GM18873 (cell line): ENCODE measurements at regions not wholly inside any gene's neighbourhood (a gene's known extent, or its start where the extent isn't known, plus 50 kb on each side); places are given as distances from the start of the nearest gene placed in this dataset.

Experiments used
- ATAC-seq: cut with Tn5 transposase; IDR thresholded peaks from one replicate; pipeline ENCODE4 v1.9.1; 2021; ENCODE audit warnings: mild to moderate bottlenecking, moderate library complexity, moderate number of reproducible peaks; ENCODE audit not compliant: unreplicated experiment, low FRiP score

GRCh38 chr1:199851439-199852140 is 175.9 kb upstream of the NR5A2 start:
- ATAC-seq, result no peak

- no peak for ATAC-seq
Measured at GRCh38 chr1:199854686-199855321, 172.7 kb upstream of the NR5A2 start.

GRCh38 chr1:199855580-199855979 is 171.9 kb upstream of the NR5A2 start:
- ATAC-seq, result no peak

GRCh38 chr1:199856216-199856780 is 171.2 kb upstream of the NR5A2 start:
- ATAC-seq, result no peak

DNA sequence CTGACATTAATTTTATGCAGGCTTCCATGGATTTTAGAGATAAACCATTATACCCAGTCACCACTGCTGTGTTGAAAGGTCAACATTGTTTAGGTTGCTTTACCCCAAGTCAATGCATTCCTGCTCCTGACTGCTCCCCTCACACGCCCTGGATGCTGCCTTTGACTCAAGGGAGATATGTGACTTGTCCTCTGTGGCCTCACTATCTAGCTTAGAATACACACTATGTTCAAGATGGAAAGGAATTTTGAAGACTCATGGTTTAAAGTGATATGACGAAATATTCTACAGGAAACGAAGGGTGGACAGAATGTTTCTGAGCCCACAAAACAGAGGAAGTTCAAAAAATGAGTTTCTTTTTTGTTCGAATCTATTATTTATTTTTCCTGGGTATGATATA is 170.4 kb upstream of the NR5A2 start:
- no peak for ATAC-seq

DNA sequence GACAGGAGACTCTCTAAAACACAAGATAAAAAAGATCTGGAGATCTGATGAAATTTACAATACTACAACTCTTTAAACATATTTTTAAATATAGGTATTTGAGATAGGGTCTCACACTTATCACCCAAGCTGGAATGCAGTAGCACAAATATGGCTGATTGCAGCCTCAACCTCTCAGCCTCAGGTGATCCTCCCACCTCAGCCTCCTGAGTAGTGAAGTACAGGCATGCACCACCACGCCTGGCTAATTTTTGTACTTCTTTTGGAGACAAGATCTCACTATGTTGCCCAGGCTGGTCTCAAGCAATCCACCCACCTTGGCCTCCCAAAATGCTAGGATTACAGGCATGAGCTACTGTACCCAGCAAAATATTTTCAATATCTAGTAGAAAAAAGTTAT is 170.0 kb upstream of the NR5A2 start:
- ATAC-seq, result no peak

- ATAC-seq, result no peak
Measured at GRCh38 chr1:199858171-199858570, 169.3 kb upstream of the NR5A2 start.

DNA sequence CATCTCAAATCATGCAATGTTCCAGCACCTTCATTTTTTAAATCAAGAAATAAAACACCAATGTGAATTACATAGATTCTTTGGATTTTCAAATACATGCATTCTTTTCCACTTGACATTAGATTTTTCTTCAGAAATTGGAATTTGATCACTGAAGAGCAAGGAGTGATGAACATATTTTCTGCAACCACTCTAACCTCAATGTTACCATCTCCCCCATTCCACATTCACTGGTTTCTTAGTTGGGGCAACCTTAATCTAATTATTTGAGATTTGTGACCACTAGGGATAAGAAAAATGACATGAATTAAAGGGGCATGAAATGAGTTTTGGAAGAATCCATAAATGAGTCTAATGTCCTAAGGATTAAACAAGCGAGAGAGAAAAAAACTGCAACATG is 168.7 kb upstream of the NR5A2 start:
- ATAC-seq, result no peak

GRCh38 chr1:199859491-199859933 is 168.0 kb upstream of the NR5A2 start:
- no peak for ATAC-seq

- ATAC-seq, result no peak
Measured at GRCh38 chr1:199861020-199861795, 166.3 kb upstream of the NR5A2 start.

- no peak for ATAC-seq
Measured at GRCh38 chr1:199862047-199862446, 165.5 kb upstream of the NR5A2 start.

GRCh38 chr1:199866210-199866617 is 161.3 kb upstream of the NR5A2 start:
- ATAC-seq, result no peak

DNA sequence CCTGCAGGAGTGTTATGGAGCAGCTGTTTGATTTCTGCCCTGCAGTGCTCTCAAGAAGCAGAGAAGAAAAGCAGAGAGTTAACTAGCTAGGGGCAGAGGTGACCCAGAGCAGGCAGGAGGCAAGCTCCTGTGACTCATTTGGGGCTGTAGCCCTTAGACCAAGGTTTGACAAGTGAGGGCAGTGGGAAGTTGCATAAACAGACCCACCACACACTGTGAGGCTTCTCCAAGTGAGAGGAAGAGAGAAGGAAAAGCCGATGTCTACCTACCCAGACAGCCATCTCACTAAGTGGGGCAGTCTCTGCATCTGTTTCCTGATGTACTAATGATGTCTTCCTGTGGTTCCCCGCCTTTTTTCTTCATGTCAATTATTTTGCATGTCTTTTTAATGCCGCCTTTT is 159.9 kb upstream of the NR5A2 start:
- no peak for ATAC-seq

DNA sequence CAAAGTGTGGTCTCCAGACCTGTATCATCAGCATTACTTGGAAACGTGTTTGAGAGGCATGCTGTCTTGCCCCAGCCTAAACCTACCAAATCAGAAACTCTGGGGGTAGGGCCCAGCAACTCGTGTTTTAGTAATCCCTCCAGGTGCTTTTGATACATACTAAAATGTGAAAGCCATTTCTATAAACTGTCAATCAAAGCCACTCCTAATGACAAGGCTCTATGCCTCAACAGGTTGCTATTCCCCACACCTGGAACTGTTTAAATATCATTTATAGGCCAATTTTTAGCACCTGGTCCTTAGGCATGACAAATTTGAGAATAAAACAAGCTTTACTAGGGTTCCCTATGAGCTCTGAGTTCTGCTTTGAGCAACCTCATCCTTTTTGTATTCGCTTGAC is 158.7 kb upstream of the NR5A2 start:
- no peak for ATAC-seq

DNA sequence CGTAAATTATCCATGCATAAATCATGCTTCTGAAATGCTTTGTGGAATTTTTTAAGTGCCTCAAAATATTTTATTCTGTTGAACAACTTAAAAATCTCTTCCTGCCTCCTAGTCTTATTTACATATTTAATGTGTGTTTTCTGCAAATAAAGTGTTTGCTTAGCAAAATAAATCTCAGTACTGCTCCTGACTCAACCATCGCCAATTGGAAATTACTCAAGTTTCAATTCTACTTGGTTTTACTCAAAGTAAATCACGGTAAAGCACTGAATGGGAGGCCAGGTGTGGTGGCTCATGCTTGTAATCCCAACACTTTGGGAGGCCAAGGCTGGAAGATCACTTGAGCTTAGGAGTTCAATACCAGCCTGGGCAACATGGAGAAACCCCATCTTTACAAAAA is 152.2 kb upstream of the NR5A2 start:
- no peak for ATAC-seq

DNA sequence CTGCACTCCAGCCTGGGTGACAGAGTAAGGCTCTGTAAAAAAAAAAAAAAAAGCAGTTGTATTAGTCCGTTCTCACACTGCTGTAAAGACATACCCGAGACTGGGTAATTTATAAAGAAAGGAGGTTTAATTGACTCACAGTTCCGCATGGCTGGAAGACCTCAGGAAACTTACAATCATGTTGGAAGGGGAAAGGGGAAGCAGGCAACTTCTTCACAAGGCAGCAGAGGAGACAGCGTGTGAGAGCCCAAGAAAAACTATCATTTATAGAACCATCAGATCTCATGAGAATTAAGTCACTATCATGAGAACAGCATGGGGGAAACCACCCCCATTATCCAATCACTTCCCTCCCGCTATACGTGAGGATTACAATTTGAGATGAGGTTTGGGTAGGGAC is 151.7 kb upstream of the NR5A2 start:
- no peak for ATAC-seq

GRCh38 chr1:199877526-199878384 is 149.8 kb upstream of the NR5A2 start:
- ATAC-seq, result no peak

GRCh38 chr1:199878823-199879222 is 148.7 kb upstream of the NR5A2 start:
- ATAC-seq, result no peak

- no peak for ATAC-seq
Measured at GRCh38 chr1:199898654-199899053, 128.9 kb upstream of the NR5A2 start.

- ATAC-seq, result no peak
Measured at GRCh38 chr1:199901341-199901740, 126.2 kb upstream of the NR5A2 start.
